Hepatocyte (in vitro differentiated cells): ENCODE measurements at regions not wholly inside any gene's neighbourhood (a gene's known extent, or its start where the extent isn't known, plus 50 kb on each side); places are given as distances from the start of the nearest gene placed in this dataset.

ENCODE experiments used
- EZH2 ChIP-seq: fragments of 200-600 bp; sonication (generic); IDR thresholded peaks from 2 replicates; pipeline ENCODE4 v1.6.1; 2016; ENCODE audit warnings: antibody characterized with exemption, mild to moderate bottlenecking, borderline replicate concordance
- TF ChIP-seq, protein P1 (sequence below): fragments of 200-600 bp; sonication (generic); IDR thresholded peaks from 2 replicates; pipeline ENCODE4 v1.5.1; 2016; ENCODE audit warnings: antibody characterized with exemption, mild to moderate bottlenecking; ENCODE audit not compliant: poor library complexity

DNA sequence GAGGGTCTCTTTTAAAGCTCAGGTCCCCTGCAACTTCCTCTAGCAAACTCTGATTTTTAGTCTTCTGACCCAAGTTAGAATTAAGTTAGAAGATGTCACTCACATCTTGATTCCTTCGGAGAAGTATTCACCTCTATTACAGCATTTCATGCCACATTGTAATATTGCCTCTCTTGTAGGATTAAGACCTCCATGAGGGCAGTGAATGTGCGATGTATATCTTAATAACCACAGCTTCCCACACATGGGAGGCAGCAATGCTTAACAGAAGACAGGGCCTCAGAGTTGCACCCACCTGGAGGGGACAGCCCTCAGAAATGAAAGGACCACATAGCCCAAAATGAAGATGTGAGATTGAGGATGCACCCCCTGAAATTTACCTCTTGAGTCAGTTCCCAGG, 270.3 kb downstream of the HTR7 start:
- TF ChIP-seq, protein P1, sequence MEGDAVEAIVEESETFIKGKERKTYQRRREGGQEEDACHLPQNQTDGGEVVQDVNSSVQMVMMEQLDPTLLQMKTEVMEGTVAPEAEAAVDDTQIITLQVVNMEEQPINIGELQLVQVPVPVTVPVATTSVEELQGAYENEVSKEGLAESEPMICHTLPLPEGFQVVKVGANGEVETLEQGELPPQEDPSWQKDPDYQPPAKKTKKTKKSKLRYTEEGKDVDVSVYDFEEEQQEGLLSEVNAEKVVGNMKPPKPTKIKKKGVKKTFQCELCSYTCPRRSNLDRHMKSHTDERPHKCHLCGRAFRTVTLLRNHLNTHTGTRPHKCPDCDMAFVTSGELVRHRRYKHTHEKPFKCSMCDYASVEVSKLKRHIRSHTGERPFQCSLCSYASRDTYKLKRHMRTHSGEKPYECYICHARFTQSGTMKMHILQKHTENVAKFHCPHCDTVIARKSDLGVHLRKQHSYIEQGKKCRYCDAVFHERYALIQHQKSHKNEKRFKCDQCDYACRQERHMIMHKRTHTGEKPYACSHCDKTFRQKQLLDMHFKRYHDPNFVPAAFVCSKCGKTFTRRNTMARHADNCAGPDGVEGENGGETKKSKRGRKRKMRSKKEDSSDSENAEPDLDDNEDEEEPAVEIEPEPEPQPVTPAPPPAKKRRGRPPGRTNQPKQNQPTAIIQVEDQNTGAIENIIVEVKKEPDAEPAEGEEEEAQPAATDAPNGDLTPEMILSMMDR, result no peak
- no peak for TF ChIP-seq EZH2
